CD4-positive, alpha-beta T cell treated with Interleukin-2 at 100 ng/mL for 4 hours (primary cell): ENCODE measurements at regions not wholly inside any gene's neighbourhood (a gene's known extent, or its start where the extent isn't known, plus 50 kb on each side); places are given as distances from the start of the nearest gene placed in this dataset.
"Not testable (repeated sequence)": the region's sequence is repeated elsewhere in the genome, so short reads cannot be mapped to it uniquely, and the experiment has no call there.

Experiments used
- DNase-seq: peaks from one replicate; pipeline ENCODE4 v3.0.0-alpha.2; 2020; ENCODE audit warnings: low spot score

DNA sequence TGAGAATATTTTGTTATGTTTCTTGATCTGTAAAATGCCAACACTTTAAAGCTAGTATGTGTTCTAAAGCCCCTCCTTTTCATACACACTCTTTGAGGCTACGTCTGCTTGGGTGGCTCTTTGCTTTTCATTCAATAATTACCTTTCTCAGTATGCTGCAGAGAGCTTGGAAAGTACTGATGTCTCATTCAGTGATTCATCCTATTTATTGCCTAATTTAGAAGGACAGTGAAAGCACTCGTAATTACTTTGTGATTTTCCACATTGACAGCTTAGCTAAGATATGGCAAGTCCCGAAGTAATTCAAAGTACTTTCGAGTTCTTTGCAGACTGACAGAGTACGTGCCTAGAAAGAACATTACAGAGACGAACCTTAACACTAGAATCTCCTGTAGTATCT, 57.2 kb downstream of the BMP15 start:
- DNase-seq, result no peak

DNA sequence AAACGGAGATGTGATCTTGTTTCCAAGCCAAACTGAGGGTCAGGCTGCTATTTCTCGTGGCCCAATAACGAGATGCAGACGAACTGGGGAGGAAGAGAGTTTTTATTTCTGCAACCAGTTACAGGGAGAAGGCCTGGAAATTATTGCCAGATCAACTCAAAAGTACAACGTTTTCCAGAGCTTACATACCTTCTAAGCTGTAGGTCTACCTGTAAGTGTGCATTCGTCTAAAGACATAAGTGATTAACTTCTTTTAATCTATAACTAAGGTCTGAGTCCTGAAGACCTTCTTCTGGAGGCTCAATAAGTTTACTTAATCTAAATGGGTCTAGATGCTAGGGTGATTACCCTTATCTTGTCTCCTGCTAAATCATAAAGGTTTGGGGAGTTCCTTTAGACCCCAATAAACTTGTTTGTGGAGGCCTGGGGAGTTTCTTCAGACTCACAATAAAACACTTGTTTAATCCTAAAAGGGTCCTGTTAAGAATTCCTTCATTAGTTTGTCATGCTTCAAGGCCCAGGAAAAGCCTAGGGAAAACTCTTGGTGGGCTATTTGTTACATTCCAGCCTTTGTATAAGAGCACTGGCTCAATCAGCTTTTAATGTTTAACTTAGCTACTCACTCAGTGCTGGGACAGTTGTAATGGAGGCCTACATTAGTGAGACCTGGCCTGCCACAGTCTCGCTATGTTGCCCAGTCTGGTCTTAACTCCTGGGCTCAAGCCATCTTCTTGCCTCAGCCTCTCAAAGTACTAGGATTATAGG, 58.5 kb downstream of the BMP15 start:
- DNase-seq, result not testable (repeated sequence)

DNA sequence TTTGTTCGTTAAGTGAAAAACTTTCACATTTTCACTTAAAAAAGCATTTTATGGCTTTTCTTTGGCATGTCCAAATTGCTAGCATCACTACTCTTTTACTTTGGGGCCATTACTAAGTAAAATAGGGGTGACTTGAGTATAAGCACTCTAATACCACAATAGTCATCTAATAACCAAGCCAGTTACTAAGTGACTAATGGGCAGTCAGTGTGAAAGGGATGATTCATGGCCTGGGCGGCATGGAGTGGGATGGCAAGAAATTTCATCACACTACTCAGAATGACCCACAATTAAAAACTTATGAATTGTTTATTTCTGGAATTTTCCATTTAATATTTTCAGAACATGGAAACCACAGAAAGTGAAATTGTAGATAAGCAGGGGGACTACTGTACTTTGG, 60.9 kb downstream of the BMP15 start:
- DNase-seq, result no peak

DNA sequence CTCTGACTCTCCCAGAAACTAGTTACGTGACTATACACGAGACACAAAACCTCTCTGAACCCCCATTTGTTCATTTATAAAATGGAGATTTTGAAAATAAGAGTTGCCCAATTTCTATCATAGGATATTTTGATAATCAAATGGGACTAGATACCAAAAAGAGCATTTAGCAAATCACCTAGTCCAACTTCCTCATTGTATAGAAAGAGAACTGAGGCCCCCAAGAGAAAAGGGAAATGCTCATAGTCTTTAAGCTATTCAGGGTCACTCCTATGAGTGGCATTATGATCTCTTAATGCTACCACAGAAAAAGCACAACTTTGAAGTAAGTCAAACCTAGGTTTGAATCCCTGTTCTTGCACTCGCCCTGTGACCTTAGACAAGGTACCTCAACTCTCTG, 62.7 kb downstream of the BMP15 start:
- no peak for DNase-seq

DNA sequence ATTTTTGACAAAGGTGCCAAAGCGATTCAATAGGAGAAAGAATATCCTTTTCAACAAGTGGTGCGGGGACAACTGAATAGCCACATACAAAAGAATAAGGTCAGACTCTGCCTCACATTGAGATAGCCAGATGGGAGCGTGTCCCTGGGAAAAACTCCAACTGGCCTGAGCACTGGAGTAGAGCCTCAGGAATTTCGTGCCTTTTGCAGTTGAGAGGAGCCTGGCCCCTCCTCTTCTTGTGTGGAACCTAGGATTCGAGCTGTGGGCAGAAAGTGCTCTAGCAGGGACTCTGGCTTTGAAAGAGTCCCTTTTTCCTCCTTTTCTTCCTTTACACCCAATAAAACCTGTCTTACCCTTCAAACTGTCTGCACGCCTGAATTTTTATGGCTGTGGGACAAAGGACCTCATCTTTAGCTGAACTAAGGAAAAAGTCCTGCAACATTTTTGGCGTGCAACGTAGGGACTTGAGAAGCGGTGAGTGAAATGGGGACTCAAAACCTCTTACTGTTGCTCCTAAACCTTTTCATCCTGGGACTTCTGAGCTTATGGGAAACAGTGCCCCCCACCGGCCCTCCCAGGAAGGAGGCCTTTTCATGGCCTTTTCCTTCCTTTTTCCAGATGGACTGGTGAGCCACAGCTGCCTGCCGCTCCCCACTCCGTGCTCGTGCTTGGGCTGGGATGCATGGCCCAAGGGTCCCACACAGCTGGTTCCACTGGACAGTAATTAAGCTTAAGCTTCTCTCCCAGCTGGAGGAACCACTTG, 68.6 kb downstream of the BMP15 start:
- no peak for DNase-seq

DNA sequence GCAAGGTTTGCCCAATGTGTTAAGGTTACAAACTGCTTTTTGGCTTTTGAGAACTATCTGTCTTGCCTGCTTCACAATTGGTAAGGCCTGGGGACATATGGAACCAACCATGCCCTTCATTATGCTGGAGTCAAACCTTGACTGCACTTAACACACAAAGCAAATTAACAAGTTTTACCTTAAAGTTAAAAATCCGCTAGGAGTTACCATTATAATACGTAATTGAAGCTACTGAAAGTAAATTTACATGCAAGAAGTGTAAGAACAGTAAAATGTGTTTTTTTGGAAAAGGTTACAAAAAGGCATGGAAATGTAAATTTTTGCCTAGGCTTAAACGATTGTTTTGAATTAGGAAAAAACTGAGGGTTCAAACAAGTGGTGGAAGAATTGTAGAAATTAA, 69.7 kb downstream of the BMP15 start:
- no peak for DNase-seq

DNA sequence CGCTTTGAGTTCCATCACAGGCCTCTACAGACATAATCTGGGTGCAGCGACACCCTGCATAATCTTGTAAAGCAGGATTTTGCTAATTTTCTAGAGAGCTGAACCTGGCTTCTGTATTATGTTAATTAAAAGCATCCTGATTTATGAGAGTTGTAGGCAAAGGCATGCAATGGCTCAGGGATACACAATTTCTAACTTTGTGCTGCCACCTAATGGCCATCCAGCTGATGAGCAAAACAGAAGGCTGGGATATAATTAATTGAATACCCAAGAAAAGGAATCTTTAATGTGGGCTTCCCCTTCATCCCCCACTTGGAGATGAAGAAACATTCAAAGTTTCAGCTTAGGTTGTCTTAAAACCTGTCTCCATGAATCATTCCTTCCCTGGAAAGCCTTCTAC, 78.1 kb downstream of the BMP15 start:
- DNase-seq, result no peak

DNA sequence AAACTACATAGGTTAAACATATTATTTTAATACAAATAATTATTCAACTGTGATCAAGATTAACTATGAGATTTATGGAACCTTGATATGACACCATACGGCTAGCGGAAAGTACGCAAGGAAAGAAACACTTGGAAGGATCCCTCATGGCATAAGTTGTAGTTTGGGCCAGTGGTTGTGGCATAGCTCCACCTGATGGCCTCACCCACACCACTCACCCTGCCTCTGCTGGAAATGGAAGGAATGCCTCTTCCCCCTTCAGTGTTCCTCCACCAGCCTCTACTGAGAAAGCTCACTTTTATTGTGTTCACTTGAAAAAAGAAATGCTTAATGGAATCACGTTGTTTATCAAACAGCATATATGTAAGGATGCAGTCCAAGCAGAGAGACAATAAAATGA, 86.4 kb downstream of the BMP15 start:
- DNase-seq, result no peak

DNA sequence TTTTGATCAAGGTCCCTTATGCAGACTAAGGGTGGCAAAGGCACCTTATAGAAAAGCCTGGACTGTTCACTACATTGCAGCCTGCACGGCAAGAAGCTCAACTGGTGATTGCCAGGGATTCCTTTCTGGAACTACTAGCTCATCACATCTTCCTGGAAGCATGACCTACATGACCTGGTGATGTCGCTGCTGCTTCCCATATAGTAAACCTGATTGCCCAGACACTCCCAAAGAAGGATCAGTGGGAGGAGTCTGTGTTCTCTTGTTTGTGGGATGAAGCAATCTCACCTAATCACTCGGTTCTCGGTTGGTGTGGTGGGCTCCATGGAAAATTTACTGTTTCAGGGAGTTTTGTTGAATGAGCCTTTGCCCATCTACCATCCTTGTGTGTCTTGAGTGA, 89.8 kb downstream of the BMP15 start:
- not testable (repeated sequence) for DNase-seq

DNA sequence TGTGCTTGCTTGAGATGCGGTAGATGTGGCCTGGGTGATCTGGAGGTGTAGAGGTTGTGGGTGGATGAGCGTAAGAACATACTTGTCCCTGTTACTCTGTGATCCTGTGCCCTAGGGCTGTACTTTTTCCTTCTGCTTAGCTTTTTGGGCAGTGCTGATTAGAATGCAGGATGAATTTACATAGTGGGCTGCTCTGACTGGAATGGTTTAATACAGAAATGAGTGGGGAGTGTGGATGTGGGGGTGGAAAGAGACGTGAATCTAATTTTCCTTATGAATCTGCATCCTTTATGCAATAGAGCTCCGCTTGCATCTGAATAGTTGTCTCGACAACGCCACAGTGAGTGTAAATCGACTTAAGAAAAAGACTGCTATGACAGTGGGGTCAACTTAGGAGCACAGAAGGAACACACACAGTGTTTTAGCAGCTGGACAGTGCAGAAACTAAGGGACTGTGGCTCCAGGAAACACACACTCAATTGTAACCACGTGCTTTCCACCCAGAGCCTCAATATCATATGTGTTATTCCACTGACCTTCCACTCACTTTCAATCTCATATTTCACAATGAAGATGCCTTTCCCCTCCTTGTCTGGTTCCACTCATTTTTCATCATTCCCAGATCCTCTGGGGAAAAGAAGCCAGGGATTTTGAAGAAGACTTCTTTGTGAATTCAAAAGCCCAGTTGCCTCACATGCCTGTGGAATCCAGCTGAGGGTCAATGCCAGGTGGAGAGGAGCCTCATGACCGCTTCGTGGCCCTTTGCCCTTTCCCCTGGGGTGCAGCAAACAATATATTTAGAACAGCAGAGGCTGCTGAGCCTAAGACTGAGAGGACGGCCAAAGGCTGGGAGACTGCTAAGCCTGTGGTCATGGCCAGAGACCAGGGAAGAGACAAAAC, 91.4 kb downstream of the BMP15 start:
- DNase-seq, result not testable (repeated sequence)

DNA sequence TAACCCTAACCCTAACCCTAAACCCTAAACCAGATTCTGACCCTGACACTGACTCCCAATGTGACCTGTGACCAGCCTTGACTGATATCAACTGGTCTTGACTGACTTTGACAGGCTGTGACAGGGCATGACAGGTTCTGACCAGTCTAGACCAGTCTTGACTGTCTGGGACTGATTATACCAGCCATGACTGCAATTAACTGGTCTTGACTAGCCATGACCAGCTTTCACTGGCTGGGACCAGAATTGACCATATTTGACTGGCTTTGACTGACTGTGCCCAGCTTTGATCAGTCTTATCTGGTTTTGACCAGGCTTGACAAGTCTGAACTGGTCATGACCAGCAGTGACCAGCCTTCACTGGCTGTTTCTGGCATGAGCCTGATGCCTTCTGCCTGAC, 95.5 kb downstream of the BMP15 start:
- DNase-seq, result no peak

DNA sequence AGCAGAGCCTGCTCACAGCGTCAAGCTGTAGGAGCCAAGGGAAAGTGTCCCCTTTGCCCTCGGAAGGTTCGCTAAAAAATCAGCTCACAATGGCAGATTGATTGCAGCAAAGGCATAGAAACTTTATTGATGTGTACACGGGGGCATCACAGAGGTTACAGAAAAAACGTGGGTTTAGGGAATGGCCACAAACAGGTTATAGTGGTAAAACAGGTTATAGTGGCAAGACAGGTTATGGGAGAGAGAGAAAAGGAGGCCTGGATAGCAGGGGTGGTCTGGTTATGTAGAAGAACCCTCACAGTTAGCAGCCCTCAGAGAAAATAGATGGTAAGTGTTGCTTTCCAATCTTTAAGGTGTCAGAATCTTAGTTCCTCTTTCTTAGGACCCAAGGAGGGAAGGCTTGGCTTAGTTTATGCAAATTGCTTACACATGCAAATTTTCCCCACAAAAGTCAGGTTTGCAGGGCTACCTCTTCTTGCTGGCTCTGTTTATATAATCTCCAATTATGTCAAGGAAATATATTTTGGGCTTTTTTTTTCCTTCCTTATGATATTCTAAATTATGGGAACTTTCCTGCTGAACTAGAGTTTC, 113.7 kb downstream of the BMP15 start:
- no peak for DNase-seq

DNA sequence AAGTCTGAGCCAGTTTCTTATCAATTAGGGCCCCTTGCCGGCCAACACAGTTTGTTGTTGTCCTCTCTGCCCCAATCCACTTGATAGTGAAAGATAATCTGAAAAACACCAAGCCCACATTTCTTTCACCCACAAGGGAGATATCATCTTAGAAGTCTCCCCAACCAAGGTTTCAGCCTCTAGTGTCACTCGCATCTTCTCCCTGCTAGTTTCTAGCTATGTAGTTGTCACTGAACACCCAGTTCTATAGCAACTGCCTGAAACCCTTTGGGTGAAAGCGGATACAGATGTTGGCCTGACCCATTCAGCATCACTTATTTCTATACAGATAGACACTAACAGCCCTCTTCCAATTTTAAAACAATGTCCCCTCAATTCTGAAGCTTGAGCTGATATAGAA, 116.3 kb downstream of the BMP15 start:
- no peak for DNase-seq

DNA sequence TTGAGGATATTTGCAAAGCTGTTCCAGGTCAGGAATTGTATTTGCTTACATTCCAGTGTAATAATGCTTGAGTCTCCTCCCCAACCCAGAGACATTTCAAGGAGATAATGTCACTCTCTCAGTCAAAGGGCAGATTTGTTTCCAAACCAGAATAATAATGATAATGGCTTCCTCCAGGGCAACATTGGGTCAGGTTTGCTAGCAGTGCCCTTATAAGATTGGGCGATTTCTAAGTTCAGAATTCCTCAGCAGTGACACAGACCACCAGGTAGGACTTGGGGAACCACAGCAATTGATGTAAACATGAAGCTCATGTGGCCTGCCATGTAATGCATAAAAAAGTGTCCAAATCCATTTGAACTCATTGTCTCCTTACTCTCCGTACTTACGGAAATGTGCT, 125.2 kb downstream of the BMP15 start:
- DNase-seq, result no peak

DNA sequence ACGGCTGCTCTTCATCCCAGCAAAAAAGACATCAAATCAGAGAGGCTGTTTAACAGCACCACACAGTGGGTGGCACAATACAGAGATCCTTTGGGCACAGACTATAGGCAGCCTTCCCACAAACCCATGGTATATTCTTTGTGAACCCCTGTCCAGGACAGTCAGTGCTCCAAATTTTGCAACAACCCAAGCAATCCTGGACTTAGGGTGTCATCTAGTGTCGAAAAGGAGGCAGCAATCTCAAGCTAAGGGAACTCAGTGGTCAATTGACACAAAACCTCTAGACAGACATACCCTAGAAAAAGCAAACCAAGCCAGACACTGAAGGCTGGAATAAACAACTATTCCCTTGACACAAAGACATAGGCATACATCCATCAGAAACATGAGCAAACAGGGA, 137.4 kb downstream of the BMP15 start:
- no peak for DNase-seq

DNA sequence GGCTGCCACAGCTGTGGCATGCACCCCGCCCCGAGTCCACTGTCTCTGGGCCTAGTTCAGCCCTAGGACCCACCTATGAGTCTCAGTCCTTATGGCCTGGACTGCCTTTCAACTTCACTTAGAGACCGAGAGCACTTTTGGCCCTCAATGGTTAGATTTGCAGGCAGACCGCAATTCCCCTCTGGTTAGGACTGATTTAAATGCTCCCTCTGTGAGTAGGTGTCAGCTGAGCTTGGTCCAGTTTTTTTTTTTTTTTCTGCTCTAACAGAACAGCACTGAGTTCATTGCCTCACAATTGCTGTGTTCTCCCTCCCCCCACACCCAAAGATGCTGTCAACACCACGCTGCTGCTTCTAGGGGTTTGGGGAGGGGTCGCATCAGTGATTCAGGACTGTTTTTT, 143.2 kb downstream of the BMP15 start:
- DNase-seq, result no peak

DNA sequence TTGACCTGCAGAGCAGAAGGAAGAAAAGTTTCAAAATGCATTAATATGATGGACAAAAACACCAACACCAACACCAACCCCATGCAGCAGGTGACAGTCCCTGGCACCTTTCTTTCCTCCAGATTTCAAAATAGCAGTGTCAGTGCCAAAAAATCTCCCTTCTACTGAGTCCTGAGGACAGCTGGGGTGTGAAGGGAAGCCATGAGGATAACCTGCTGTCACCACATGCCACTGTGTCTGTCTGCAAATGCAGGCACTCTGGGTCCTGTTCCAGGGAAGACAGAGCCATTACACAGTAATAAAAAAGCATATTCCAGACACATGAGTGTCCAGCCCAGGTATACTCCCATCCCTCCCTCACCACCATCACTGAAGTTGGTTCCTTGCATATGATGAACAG, 187.5 kb downstream of the BMP15 start:
- no peak for DNase-seq

DNA sequence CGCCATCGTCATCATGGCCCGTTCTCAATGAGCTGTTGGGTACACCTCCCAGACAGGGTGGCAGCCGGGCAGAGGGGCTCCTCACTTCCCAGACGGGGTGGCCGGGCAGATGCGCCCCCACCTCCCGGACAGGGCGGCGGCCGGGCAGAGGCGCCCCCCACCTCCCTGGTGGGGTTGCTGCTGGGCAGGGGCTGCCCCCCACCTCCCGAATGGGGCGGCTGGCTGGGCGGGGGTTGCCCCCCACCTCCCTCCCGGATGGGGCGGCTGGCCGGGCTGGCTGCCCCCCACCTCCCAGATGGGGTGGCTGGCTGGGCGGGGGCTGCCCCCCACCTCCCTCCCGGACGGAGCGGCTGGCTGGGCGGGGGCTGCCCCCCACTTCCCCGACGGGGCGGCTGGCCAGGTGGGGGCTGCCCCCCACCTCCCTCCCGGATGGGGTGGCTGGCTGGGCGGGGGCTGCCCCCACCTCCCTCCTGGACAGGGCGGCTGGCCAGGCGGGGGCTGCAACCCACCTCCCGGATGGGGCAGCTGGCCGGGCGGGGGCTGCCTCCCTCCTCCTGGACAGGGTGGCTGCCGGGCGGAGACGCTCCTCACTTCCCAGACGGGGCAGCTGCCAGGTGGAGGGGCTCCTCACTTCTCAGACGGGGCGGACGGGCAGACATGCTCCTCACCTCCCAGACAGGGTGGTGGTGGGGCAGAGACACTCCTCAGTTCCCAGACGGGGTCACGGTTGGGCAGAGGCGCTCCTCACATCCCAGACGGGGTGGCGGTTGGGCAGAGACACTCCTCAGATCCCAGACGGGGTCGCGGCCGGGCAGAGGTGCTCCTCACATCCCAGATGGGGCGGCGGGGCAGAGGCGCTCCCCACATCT, 208.8 kb downstream of the BMP15 start:
- DNase-seq, result not testable (repeated sequence)

DNA sequence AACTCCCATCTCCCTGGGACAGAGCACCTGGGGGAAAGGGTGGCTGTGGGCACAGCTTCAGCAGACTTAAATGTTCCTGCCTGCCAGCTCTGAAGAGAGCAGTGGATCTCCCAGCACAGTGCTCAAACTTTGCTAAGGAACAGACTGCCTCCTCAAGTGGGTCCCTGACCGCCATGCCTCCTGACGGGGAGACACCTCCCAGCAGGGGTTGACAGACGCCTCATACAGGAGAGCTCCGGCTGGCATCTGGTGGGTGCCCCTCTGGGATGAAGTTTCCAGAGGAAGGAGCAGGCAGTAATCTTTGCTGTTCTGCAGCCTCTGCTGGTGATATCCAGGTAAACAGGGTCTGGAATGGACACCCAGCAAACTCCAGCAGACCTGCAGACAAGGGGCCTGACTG, 206.9 kb upstream of the NUDT10 start:
- DNase-seq, result not testable (repeated sequence)

DNA sequence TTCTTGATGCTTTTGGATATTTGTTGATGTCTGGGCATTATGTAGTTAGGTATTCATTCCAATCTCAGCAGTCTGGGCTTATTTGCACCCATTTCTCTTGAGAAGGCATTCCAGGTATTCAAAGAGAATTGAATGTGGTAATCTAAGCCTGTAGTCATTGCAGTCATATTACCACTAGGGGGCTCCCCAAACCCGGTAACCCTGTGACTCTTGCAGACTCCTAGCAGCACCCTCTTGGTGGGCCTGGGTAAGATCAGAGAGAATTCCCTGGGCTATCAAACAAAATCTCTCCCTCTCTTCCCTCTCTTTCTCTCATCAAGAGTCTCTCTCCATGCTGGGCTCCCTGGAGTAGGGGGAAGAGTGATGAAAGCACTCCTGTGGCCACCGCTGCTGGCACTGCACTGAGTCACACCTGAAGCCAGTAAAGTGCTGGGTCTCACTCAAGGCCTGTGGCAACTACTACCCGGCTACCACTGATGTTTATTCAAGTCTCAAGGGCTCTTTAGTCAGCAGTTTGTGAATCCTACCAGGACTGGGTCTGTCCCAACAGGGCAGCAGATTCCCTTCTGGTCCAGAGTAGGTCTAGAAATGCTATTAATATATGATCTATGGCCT, 187.7 kb upstream of the NUDT10 start:
- peak; percentile 5 for DNase-seq

DNA sequence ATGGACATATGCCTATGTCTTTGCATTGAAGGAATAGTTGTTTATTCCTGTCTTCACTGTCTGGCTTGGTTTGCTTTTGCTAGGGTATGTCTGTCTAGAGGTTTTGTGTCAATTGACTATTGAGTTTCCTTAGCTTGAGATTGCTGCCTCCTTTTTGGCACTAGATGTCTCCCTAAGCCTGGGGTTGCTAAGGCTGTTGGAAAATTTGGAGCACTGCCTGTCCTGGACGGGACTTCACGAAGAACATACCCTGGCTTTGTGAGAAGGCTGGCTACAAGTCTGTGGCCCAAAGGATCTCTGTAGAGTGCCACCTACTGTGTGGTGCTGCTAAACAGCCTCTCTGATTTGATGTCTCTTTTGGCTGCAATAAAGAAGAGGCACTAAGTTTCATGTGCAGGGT, 183.8 kb upstream of the NUDT10 start:
- no peak for DNase-seq
